CD4-positive, alpha-beta T cell treated with Interleukin-6 for 4 hours (primary cell): ENCODE measurements at regions not wholly inside any gene's neighbourhood (a gene's known extent, or its start where the extent isn't known, plus 50 kb on each side); places are given as distances from the start of the nearest gene placed in this dataset.
A peak's percentile ranks its signal among the peaks of the same experiment; 100 is the strongest.
"Not testable (repeated sequence)": the region's sequence is repeated elsewhere in the genome, so short reads cannot be mapped to it uniquely, and the experiment has no call there.

Experiments used
- DNase-seq: peaks from one replicate; pipeline ENCODE4 v3.0.0-alpha.2; 2020; ENCODE audit warnings: mixed read lengths

- DNase-seq, result no peak
Measured at GRCh38 chr2:147348931-147349555, 495.8 kb upstream of the ACVR2A start.

- no peak for DNase-seq
Measured at GRCh38 chr2:147346142-147346541, 498.7 kb upstream of the ACVR2A start.

- no peak for DNase-seq
Measured at GRCh38 chr2:147345246-147345645, 499.6 kb upstream of the ACVR2A start.

GRCh38 chr2:147342329-147342728 lies 502.5 kb upstream of the ACVR2A start:
- no peak for DNase-seq

- DNase-seq, result peak; percentile 72
Measured at GRCh38 chr2:147331790-147332419, 512.9 kb upstream of the ACVR2A start.

GRCh38 chr2:147330925-147331324 lies 513.9 kb upstream of the ACVR2A start:
- no peak for DNase-seq

GRCh38 chr2:147327613-147328012 lies 517.2 kb upstream of the ACVR2A start:
- DNase-seq, result peak; percentile 21

GRCh38 chr2:147325990-147326389 lies 518.8 kb upstream of the ACVR2A start:
- DNase-seq, result no peak

- no peak for DNase-seq
Measured at GRCh38 chr2:147320146-147320545, 524.7 kb upstream of the ACVR2A start.

- DNase-seq, result no peak
Measured at GRCh38 chr2:147311058-147311430, 533.8 kb upstream of the ACVR2A start.

- DNase-seq, result no peak
Measured at GRCh38 chr2:147310335-147311057, 534.3 kb upstream of the ACVR2A start.

- peak; percentile 43 for DNase-seq
Measured at GRCh38 chr2:147297820-147298219, 547.0 kb upstream of the ACVR2A start.

- DNase-seq, result no peak
Measured at GRCh38 chr2:147294825-147295392, 549.9 kb upstream of the ACVR2A start.

GRCh38 chr2:147293991-147294824 lies 550.6 kb upstream of the ACVR2A start:
- DNase-seq, result no peak

- DNase-seq, result peak; percentile 52
Measured at GRCh38 chr2:147288131-147288530, 556.7 kb upstream of the ACVR2A start.

- DNase-seq, result no peak
Measured at GRCh38 chr2:147275943-147276342, 568.9 kb upstream of the ACVR2A start.

- no peak for DNase-seq
Measured at GRCh38 chr2:147273628-147274027, 571.2 kb upstream of the ACVR2A start.

GRCh38 chr2:147273106-147273505 lies 571.7 kb upstream of the ACVR2A start:
- DNase-seq, result no peak

GRCh38 chr2:147269581-147269980 lies 575.2 kb upstream of the ACVR2A start:
- DNase-seq, result not testable (repeated sequence)

- no peak for DNase-seq
Measured at GRCh38 chr2:147260241-147260640, 584.6 kb upstream of the ACVR2A start.

GRCh38 chr2:147255812-147256211 lies 589.0 kb upstream of the ACVR2A start:
- DNase-seq, result no peak

GRCh38 chr2:147250652-147251356 lies 594.0 kb upstream of the ACVR2A start:
- no peak for DNase-seq
